ENCODE measurements at regions not wholly inside any gene's neighbourhood (a gene's known extent, or its start where the extent isn't known, plus 50 kb on each side); places are given as distances from the start of the nearest gene placed in this dataset.

- H3K4me3 ChIP-seq (ENCODE audit: low read depth, low read length): no peak overlapping the region
- no peak overlapping the region for H3K27ac ChIP-seq (ENCODE audit: extremely low read depth, low read depth, low read length)
- ChIA-PET POLR2A (no interaction called here), CTCF (no interaction called here)
- TF ChIP-seq SP2 (tag by site-specific recombination; IDR thresholded peaks at IDR 0.05): no peak
- no peak for TF ChIP-seq ZBTB20 (tag by site-specific recombination; IDR thresholded peaks at IDR 0.05)
- TF ChIP-seq ZNF121 (tag by site-specific recombination; IDR thresholded peaks at IDR 0.05): no peak
- TF ChIP-seq ZNF248 (tag by site-specific recombination; IDR thresholded peaks at IDR 0.05): no peak
- TF ChIP-seq TCF7L2 (IDR thresholded peaks at IDR 0.05; ENCODE audit: borderline replicate concordance, low read depth, low read length): no peak
- TF ChIP-seq ZNF24 (tag by site-specific recombination; IDR thresholded peaks at IDR 0.05): no peak
- no peaks in the 10 kb centered on the region for H3K36me3 ChIP-seq (ENCODE audit: control insufficient read depth in 2 of 2, insufficient read depth in 1 of 2, low read length in 2 of 2)
- H3K9me3 ChIP-seq (ENCODE audit: control insufficient read depth, insufficient read depth, low read depth, low read length): no peaks in the 10 kb centered on the region
- H3K4me1 ChIP-seq (ENCODE audit: control insufficient read depth, insufficient read depth, low read length): no peaks in the 10 kb centered on the region
These were observed 54.1 kb upstream of the GEMIN8 start for GRCh38 chrX:14083783-14084182.

DNA sequence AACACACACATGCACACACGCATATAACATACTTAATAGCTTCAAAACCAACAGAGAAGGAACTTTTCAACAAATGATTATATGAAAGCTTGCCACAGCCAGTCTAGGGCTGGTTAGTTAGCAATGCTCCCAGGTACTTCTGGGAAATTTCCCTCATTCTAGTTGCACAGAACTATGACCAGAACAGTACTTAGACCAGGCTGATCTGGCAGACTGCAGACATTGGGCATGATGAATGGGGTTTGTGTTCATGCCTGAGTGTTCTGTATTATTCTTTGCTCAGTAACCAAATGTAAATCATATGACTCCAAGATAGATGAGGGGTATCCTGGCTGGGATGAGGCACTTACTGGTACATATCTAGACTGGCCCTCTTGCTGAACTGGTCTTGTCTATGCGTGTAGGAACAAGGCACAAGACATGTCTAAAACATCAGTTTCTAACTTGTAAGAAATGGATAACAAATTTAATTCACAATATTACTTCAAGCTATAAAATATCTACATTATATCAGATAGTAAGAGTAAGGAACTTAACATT lies 50.3 kb upstream of the GEMIN8 start:
- H3K9me3 ChIP-seq (ENCODE audit: control insufficient read depth, insufficient read depth, low read depth, low read length): no peaks in the 10 kb centered on the region
- no peak overlapping the region for H3K4me3 ChIP-seq (ENCODE audit: low read depth, low read length)
- TF ChIP-seq ZSCAN30 (tag by site-specific recombination; IDR thresholded peaks at IDR 0.05): no peak
- TF ChIP-seq IKZF3 (tag by site-specific recombination; IDR thresholded peaks at IDR 0.05): no peak
- TF ChIP-seq ZNF747 (tag by site-specific recombination; IDR thresholded peaks at IDR 0.05): no peak
- TF ChIP-seq ZNF140 (tag by site-specific recombination; IDR thresholded peaks at IDR 0.05): no peak
- TF ChIP-seq RBAK (tag by site-specific recombination; IDR thresholded peaks at IDR 0.05): no peak
- TF ChIP-seq ZNF426 (tag by site-specific recombination; IDR thresholded peaks at IDR 0.05): no peak
- no peak for TF ChIP-seq ZNF2 (tag by site-specific recombination; IDR thresholded peaks at IDR 0.05)
- TF ChIP-seq ZNF157 (tag by site-specific recombination; IDR thresholded peaks at IDR 0.05): no peak
- CTCF ChIA-PET: no interaction called here
- H3K36me3 ChIP-seq (ENCODE audit: control insufficient read depth in 2 of 2, insufficient read depth in 1 of 2, low read length in 2 of 2): no peaks in the 10 kb centered on the region
- no peaks in the 10 kb centered on the region for H3K4me1 ChIP-seq (ENCODE audit: control insufficient read depth, insufficient read depth, low read length)
- H3K27ac ChIP-seq (ENCODE audit: extremely low read depth, low read depth, low read length): no peak overlapping the region
- POLR2A ChIA-PET: no interaction called here

Data from HEK293 (cell line).